ENCODE measurements at regions not wholly inside any gene's neighbourhood (a gene's known extent, or its start where the extent isn't known, plus 50 kb on each side); places are given as distances from the start of the nearest gene placed in this dataset.

- no peak overlapping the region for H3K4me2 ChIP-seq
- no peak for TF ChIP-seq EZH2 (IDR thresholded peaks at IDR 0.05; ENCODE audit: low read depth, unreplicated experiment)
- no peak for TF ChIP-seq REST (IDR thresholded peaks at IDR 0.05; ENCODE audit: unreplicated experiment)
- no peak for TF ChIP-seq JUNB (IDR thresholded peaks at IDR 0.05; ENCODE audit: unreplicated experiment)
- no peak for TF ChIP-seq ZNF114 (CRISPR knock-in tag; IDR thresholded peaks at IDR 0.05)
- no peak for TF ChIP-seq NANOG (IDR thresholded peaks at IDR 0.05; ENCODE audit: borderline replicate concordance)
- TF ChIP-seq STAT1 (IDR thresholded peaks at IDR 0.05; ENCODE audit: unreplicated experiment), result no peak
- no peak for TF ChIP-seq CREB1 (CRISPR knock-in tag; IDR thresholded peaks at IDR 0.05; ENCODE audit: low read depth)
- no peak for TF ChIP-seq POLR2AphosphoS5 (IDR thresholded peaks at IDR 0.05; ENCODE audit: low read depth)
- no peaks in the 10 kb centered on the region for H3K27me3 ChIP-seq (ENCODE audit: insufficient read depth)
- H3K9me2 ChIP-seq (ENCODE audit: insufficient read depth), result no peaks in the 10 kb centered on the region
- H3K4me3 Mint-ChIP-seq, result no peak overlapping the region
- H3K36me3 Mint-ChIP-seq (ENCODE audit: low read depth), result no peaks in the 10 kb centered on the region
- no peaks in the 10 kb centered on the region for H3K36me3 ChIP-seq (ENCODE audit: insufficient read depth)
- no peak overlapping the region for H3K27ac Mint-ChIP-seq
- DNase-seq (ENCODE audit: low spot score), result no peak
- no peaks in the 10 kb centered on the region for H3K4me1 ChIP-seq (ENCODE audit: insufficient read depth)
- no peaks in the 10 kb centered on the region for H3K27me3 Mint-ChIP-seq (ENCODE audit: insufficient read depth, low read depth, poor library complexity)
- no peak overlapping the region for H3K4me3 ChIP-seq
- ATAC-seq, result no peak
- no peaks in the 10 kb centered on the region; the same call in 2 of the 3 replicates for H3K9me3 Mint-ChIP-seq
- no peaks in the 10 kb centered on the region for H3F3A ChIP-seq (replicated peaks; ENCODE audit: low read depth)
- no peaks in the 10 kb centered on the region for H3K4me1 Mint-ChIP-seq
- H3K27ac ChIP-seq (ENCODE audit: low read depth), result no peak overlapping the region
- no peaks in the 10 kb centered on the region for H3K79me2 ChIP-seq (replicated peaks; ENCODE audit: insufficient read depth)
- no peak overlapping the region for H2AFZ ChIP-seq
- H4K20me1 ChIP-seq (replicated peaks; ENCODE audit: insufficient read depth), result no peaks in the 10 kb centered on the region
These were observed 446.0 kb upstream of the MPDZ start for GRCh38 chr9:13725516-13725915.

GRCh38 chr9:13721481-13722235 lies 442.2 kb upstream of the MPDZ start:
- DNase-seq (ENCODE audit: low spot score) (no peak), ATAC-seq (no peak)
- no peak overlapping the region for H3K4me3 ChIP-seq
- Mint-ChIP-seq H3K9me3 (no peaks in the 10 kb centered on the region; the same call in 2 of the 3 replicates), H3K36me3 (ENCODE audit: low read depth) (no peaks in the 10 kb centered on the region), H3K27ac (no peak overlapping the region), H3K27me3 (ENCODE audit: insufficient read depth, low read depth, poor library complexity) (no peaks in the 10 kb centered on the region), H3K4me1 (peaks cover 32% of the 10 kb centered on the region), H3K4me3 (no peak overlapping the region)
- H3K27ac ChIP-seq (ENCODE audit: low read depth), result no peak overlapping the region
- no peaks in the 10 kb centered on the region for H3K79me2 ChIP-seq (replicated peaks; ENCODE audit: insufficient read depth)
- no peaks in the 10 kb centered on the region for H3F3A ChIP-seq (replicated peaks; ENCODE audit: low read depth)
- no peaks in the 10 kb centered on the region for H3K9me2 ChIP-seq (ENCODE audit: insufficient read depth)
- peaks cover 20% of the 10 kb centered on the region for H3K4me1 ChIP-seq (ENCODE audit: insufficient read depth)
- H3K36me3 ChIP-seq (ENCODE audit: insufficient read depth), result no peaks in the 10 kb centered on the region
- no peaks in the 10 kb centered on the region for H3K27me3 ChIP-seq (ENCODE audit: insufficient read depth)
- H2AFZ ChIP-seq, result no peak overlapping the region
- no peak overlapping the region for H3K4me2 ChIP-seq
- H4K20me1 ChIP-seq (replicated peaks; ENCODE audit: insufficient read depth), result no peaks in the 10 kb centered on the region
- TF ChIP-seq CREB1 (CRISPR knock-in tag; IDR thresholded peaks at IDR 0.05; ENCODE audit: low read depth) (no peak), ZNF462 (CRISPR knock-in tag; IDR thresholded peaks at IDR 0.05) (no peak), NANOG (IDR thresholded peaks at IDR 0.05; ENCODE audit: borderline replicate concordance) (no peak), STAT1 (IDR thresholded peaks at IDR 0.05; ENCODE audit: unreplicated experiment) (no peak)

Measured in GM23338 (cell line).